HepG2 (cell line): ENCODE measurements at regions not wholly inside any gene's neighbourhood (a gene's known extent, or its start where the extent isn't known, plus 50 kb on each side); places are given as distances from the start of the nearest gene placed in this dataset.
"Not testable (repeated sequence)": the region's sequence is repeated elsewhere in the genome, so short reads cannot be mapped to it uniquely, and the experiment has no call there.

Source experiments
- CHD4 ChIP-seq: fragments of 200-600 bp; sonication (generic); IDR thresholded peaks from 2 replicates; pipeline ENCODE4 v1.7.0; 2017; ENCODE audit warnings: mild to moderate bottlenecking, low read length, borderline replicate concordance
- GABPA ChIP-seq, 2 experiments: IDR thresholded peaks; 2 replicates each; pipeline ENCODE4 v1.6.1; 2011 to 2016; ENCODE audit warnings: low read depth in 2 of 2, low read length in 1 of 2, missing biosample characterization in 1 of 2, missing genetic modification characterization in 1 of 2
- GLI4 ChIP-seq: sonication (generic); formaldehyde crosslinking; IDR thresholded peaks from 2 replicates; pipeline ENCODE4 v1.5.1; 2020; ENCODE audit warnings: missing genetic modification reagents, mild to moderate bottlenecking, moderate library complexity, borderline replicate concordance
- HNRNPL ChIP-seq: fragments of 200-400 bp; formaldehyde crosslinking; IDR thresholded peaks from 2 replicates; pipeline ENCODE4 v1.6.1; 2017; ENCODE audit warnings: mild to moderate bottlenecking, low read depth, low read length
- NFIC ChIP-seq: IDR thresholded peaks from 2 replicates; pipeline ENCODE4 v1.6.1; 2012; ENCODE audit warnings: mild to moderate bottlenecking, low read length, inconsistent platforms
- YY1 ChIP-seq: IDR thresholded peaks from 2 replicates; pipeline ENCODE4 v1.6.1; 2011; ENCODE audit warnings: low read length, low read depth, moderate library complexity, mild to moderate bottlenecking; ENCODE audit not compliant: insufficient read depth, insufficient replicate concordance

GRCh38 chr11:29142573-29142972 lies 874.3 kb downstream of the KCNA4 start:
- not testable (repeated sequence) for TF ChIP-seq GLI4 (CRISPR knock-in tag); GABPA (IDR thresholded peaks at IDR 0.05; ENCODE audit: low read depth, low read length); GABPA (CRISPR knock-in tag; IDR thresholded peaks at IDR 0.05; ENCODE audit: low read depth); HNRNPL; YY1; NFIC; CHD4
